Lower lobe of right lung (tissue), 2 donors: ENCODE measurements at regions not wholly inside any gene's neighbourhood (a gene's known extent, or its start where the extent isn't known, plus 50 kb on each side); places are given as distances from the start of the nearest gene placed in this dataset.
"Not testable (repeated sequence)": the region's sequence is repeated elsewhere in the genome, so short reads cannot be mapped to it uniquely, and the experiment has no call there.

Experiments used
- ATAC-seq, 2 donors: fragments of 200-7000 bp; cut with Tn5 transposase; one replicate each; pipeline ENCODE4 v1.9.1; 2020 to 2022; ENCODE audit warnings: mild to moderate bottlenecking in 2 of 2, moderate library complexity in 2 of 2
- DNase-seq: peaks from one replicate; pipeline ENCODE4 v3.0.0-alpha.2; 2020
- H3K27ac ChIP-seq: fragments of 200-600 bp; one replicate; pipeline ENCODE4 v1.8.0; 2022
- H3K27me3 ChIP-seq: fragments of 200-600 bp; one replicate; pipeline ENCODE4 v1.8.0; 2022; ENCODE audit warnings: low read depth
- H3K36me3 ChIP-seq: fragments of 200-600 bp; one replicate; pipeline ENCODE4 v1.8.0; 2022; ENCODE audit warnings: mild to moderate bottlenecking
- H3K4me1 ChIP-seq: fragments of 200-600 bp; one replicate; pipeline ENCODE4 v1.8.0; 2022
- H3K4me3 ChIP-seq: fragments of 200-600 bp; one replicate; pipeline ENCODE4 v1.8.0; 2022; ENCODE audit warnings: mild to moderate bottlenecking
- H3K9me3 ChIP-seq: fragments of 200-600 bp; one replicate; pipeline ENCODE4 v1.8.0; 2022
- CTCF ChIP-seq: fragments of 200-600 bp; IDR thresholded peaks from one replicate; pipeline ENCODE4 v1.8.0; 2022; ENCODE audit warnings: antibody characterized with exemption, mild to moderate bottlenecking
- intact Hi-C: fragments of 100-400 bp; cut with DNase I; formaldehyde crosslinking; loops from one replicate; pipeline ENCODE4 v1.11.0; 2022
- donor health status: DM: no; HTN: yes; CAD: no; lungs with severe emphysema.

GRCh38 chr9:129413537-129414376 lies 207.1 kb downstream of the C9orf50 start:
- ATAC-seq: peak; percentile 95 to 96
- Histone ChIP-seq H3K9me3 (no peaks in the 10 kb centered on the region), H3K4me3 (peak overlapping the region; percentile 68), H3K4me1 (peaks cover 32% of the 10 kb centered on the region), H3K36me3 (no peaks in the 10 kb centered on the region), H3K27me3 (no peaks in the 10 kb centered on the region), H3K27ac (peak overlapping the region; percentile 99)
- DNase-seq: peak; percentile 100
- intact Hi-C loops: no loop called here
- TF ChIP-seq CTCF: no peak

- Histone ChIP-seq H3K9me3 (no peaks in the 10 kb centered on the region), H3K36me3 (no peaks in the 10 kb centered on the region), H3K27me3 (no peaks in the 10 kb centered on the region), H3K4me3 (peak overlapping the region; percentile 68), H3K27ac (peak overlapping the region; percentile 99), H3K4me1 (peaks cover 32% of the 10 kb centered on the region)
- intact Hi-C loops: no loop called here
- TF ChIP-seq CTCF: no peak
- peak; percentile 60 for DNase-seq
- ATAC-seq: peak; percentile 54 to 57
Observed at GRCh38 chr9:129412814-129413536, 207.9 kb downstream of the C9orf50 start.

GRCh38 chr9:129412176-129412813 lies 208.6 kb downstream of the C9orf50 start:
- peaks cover 32% of the 10 kb centered on the region for H3K4me1 ChIP-seq
- ATAC-seq, H3K27me3 ChIP-seq, H3K9me3 ChIP-seq, H3K36me3 ChIP-seq, DNase-seq, intact Hi-C loops: not testable (repeated sequence)
- peak overlapping the region; percentile 68 for H3K4me3 ChIP-seq
- peak overlapping the region; percentile 99 for H3K27ac ChIP-seq

GRCh38 chr9:129411501-129412175 lies 209.3 kb downstream of the C9orf50 start:
- Histone ChIP-seq H3K27me3 (no peaks in the 10 kb centered on the region), H3K27ac (peak overlapping the region; percentile 41), H3K9me3 (no peaks in the 10 kb centered on the region), H3K4me3 (no peak overlapping the region), H3K4me1 (peaks cover 32% of the 10 kb centered on the region), H3K36me3 (no peaks in the 10 kb centered on the region)
- ATAC-seq (no peak), DNase-seq (peak; percentile 46)
- intact Hi-C loops: no loop called here
- no peak for TF ChIP-seq CTCF

- Histone ChIP-seq H3K4me3 (no peak overlapping the region), H3K9me3 (no peaks in the 10 kb centered on the region), H3K27ac (no peak overlapping the region), H3K36me3 (no peaks in the 10 kb centered on the region), H3K27me3 (no peaks in the 10 kb centered on the region), H3K4me1 (peaks cover 24% of the 10 kb centered on the region)
- DNase-seq: no peak
- intact Hi-C loops: no loop called here
- TF ChIP-seq CTCF: no peak
- ATAC-seq: no peak
Observed at GRCh38 chr9:129410226-129410625, 210.7 kb downstream of the C9orf50 start.
